ENCODE measurements at regions not wholly inside any gene's neighbourhood (a gene's known extent, or its start where the extent isn't known, plus 50 kb on each side); places are given as distances from the start of the nearest gene placed in this dataset.
"Not testable (repeated sequence)": the region's sequence is repeated elsewhere in the genome, so short reads cannot be mapped to it uniquely, and the experiment has no call there.

- Histone ChIP-seq H3K9ac (ENCODE audit: low read depth in 1 of 2, low read length in 2 of 2) (no peak overlapping the region), H3K36me3 (ENCODE audit: control insufficient read depth in 2 of 2, insufficient read depth in 2 of 2, low read length in 2 of 2) (no peaks in the 10 kb centered on the region), H3K9me3 (ENCODE audit: control insufficient read depth in 2 of 2, low read length in 2 of 2) (no peaks in the 10 kb centered on the region), H3K4me3 (ENCODE audit: low read length in 2 of 2) (no peak overlapping the region), H3K4me1 (ENCODE audit: control insufficient read depth in 2 of 2, insufficient read depth in 2 of 2, low read length in 2 of 2) (no peaks in the 10 kb centered on the region), H3K27me3 (ENCODE audit: control insufficient read depth in 2 of 2, insufficient read depth in 2 of 2, low read length in 2 of 2) (no peaks in the 10 kb centered on the region), H3K27ac (ENCODE audit: low read depth in 2 of 2, low read length in 2 of 2) (no peak overlapping the region)
These were observed 450.8 kb downstream of the PTPRU start for GRCh38 chr1:29687166-29687565.

DNA sequence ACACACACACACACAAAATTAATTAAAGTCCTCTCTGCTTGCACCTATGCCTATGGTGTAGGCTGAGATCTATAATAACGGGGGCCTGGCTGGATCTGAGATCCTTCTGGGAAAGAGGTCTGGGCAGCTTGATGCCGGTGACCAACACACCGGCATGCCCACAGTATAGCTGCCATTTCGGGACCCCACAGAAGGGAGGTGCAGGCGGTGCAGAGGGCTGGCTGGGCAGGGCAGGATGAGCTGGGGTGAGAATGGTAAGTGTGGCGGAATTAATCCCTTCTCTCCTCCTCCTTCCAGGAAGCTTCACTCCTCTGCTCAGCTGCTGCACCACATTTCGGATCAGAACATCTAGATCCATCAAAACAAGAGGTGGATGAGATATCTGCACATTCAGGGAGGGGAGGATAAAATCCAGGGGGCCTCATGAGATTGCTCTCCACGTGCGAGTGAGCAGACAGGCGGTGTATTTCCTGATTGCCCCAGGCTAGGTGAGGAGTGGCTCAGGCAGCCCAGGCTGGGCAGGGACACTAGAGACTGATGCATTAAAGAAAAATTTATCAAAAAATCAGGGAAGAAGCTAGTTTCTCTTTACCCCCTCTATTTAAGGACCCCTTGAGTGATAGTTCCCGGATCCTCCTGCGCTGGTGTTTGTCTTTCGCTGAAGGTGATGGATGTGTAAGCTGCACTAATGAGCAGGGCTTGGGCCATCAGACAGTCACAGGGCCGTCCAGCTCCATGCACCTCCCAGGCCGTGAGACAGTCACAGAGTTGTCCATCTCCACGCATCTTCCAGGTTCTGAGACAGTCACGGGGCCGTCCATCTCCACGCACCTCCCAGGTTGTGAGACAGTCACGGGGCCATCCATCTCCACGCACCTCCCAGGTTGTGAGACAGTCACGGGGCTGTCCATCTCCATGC lies 449.9 kb downstream of the PTPRU start:
- Histone ChIP-seq H3K9me3 (ENCODE audit: control insufficient read depth in 2 of 2, low read length in 2 of 2) (no peaks in the 10 kb centered on the region), H3K4me1 (ENCODE audit: control insufficient read depth in 2 of 2, insufficient read depth in 2 of 2, low read length in 2 of 2) (no peaks in the 10 kb centered on the region), H3K9ac (ENCODE audit: low read depth in 1 of 2, low read length in 2 of 2) (no peak overlapping the region), H3K27me3 (ENCODE audit: control insufficient read depth in 2 of 2, insufficient read depth in 2 of 2, low read length in 2 of 2) (no peaks in the 10 kb centered on the region), H3K4me3 (ENCODE audit: low read length in 2 of 2) (no peak overlapping the region), H3K27ac (ENCODE audit: low read depth in 2 of 2, low read length in 2 of 2) (no peak overlapping the region), H3K36me3 (ENCODE audit: control insufficient read depth in 2 of 2, insufficient read depth in 2 of 2, low read length in 2 of 2) (no peaks in the 10 kb centered on the region)

- H3K4me1 ChIP-seq (ENCODE audit: control insufficient read depth in 2 of 2, insufficient read depth in 2 of 2, low read length in 2 of 2) = no peaks in the 10 kb centered on the region
- H3K4me3 ChIP-seq (ENCODE audit: low read length in 2 of 2) = no peak overlapping the region
- no peak overlapping the region for H3K9ac ChIP-seq (ENCODE audit: low read depth in 1 of 2, low read length in 2 of 2)
- H3K27me3 ChIP-seq (ENCODE audit: control insufficient read depth in 2 of 2, insufficient read depth in 2 of 2, low read length in 2 of 2) = no peaks in the 10 kb centered on the region
- H3K9me3 ChIP-seq (ENCODE audit: control insufficient read depth in 2 of 2, low read length in 2 of 2) = no peaks in the 10 kb centered on the region
- H3K27ac ChIP-seq (ENCODE audit: low read depth in 2 of 2, low read length in 2 of 2) = no peak overlapping the region
- no peaks in the 10 kb centered on the region for H3K36me3 ChIP-seq (ENCODE audit: control insufficient read depth in 2 of 2, insufficient read depth in 2 of 2, low read length in 2 of 2)
These were observed 449.1 kb downstream of the PTPRU start for GRCh38 chr1:29685387-29685786.

DNA sequence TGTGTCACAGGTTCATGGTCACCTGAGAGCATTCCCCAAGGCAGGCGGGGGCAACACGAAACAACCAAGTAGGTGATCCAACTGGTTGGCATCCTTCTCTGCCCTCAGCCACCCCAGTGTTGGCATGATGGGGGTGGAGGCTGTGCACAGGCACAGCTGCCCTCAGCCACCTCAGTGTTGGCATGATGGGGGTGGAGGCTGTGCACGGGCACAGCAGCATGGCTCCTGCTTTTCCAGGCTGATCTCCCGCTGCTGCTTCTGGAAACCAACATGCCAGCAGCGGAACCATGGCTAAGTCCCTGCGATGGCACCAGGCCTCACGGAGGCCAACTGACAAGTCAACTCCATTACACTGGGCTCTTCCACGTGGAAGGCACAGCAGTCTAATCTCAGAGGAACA lies 447.8 kb downstream of the PTPRU start:
- no peaks in the 10 kb centered on the region for H3K36me3 ChIP-seq (ENCODE audit: control insufficient read depth in 2 of 2, insufficient read depth in 2 of 2, low read length in 2 of 2)
- H3K9ac ChIP-seq (ENCODE audit: low read depth in 1 of 2, low read length in 2 of 2) = no peak overlapping the region
- no peaks in the 10 kb centered on the region for H3K27me3 ChIP-seq (ENCODE audit: control insufficient read depth in 2 of 2, insufficient read depth in 2 of 2, low read length in 2 of 2)
- H3K27ac ChIP-seq (ENCODE audit: low read depth in 2 of 2, low read length in 2 of 2) = no peak overlapping the region
- H3K9me3 ChIP-seq (ENCODE audit: control insufficient read depth in 2 of 2, low read length in 2 of 2) = no peaks in the 10 kb centered on the region
- H3K4me1 ChIP-seq (ENCODE audit: control insufficient read depth in 2 of 2, insufficient read depth in 2 of 2, low read length in 2 of 2) = no peaks in the 10 kb centered on the region
- H3K4me3 ChIP-seq (ENCODE audit: low read length in 2 of 2) = no peak overlapping the region

DNA sequence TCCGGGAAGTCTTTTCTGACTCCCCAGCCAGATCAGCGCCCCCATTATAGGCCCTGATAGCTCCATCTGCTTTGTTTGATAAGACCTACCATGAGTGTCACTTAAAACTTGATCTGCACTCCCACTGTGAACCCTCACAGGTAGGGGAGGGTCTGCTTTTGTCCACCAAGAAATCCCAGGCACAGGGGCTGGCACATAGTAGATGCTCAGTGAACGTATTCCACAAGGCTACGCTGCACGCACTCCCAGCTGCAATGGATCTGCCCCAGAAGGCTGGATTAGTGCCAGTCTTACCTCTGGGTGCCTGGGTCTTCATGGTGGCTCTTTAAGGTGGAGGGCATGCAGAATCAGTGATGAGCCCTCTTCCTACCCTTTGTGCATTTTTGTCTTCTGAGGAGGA lies 447.1 kb downstream of the PTPRU start:
- Histone ChIP-seq H3K4me1 (ENCODE audit: control insufficient read depth in 2 of 2, insufficient read depth in 2 of 2, low read length in 2 of 2) (no peaks in the 10 kb centered on the region), H3K27ac (ENCODE audit: low read depth in 2 of 2, low read length in 2 of 2) (no peak overlapping the region), H3K27me3 (ENCODE audit: control insufficient read depth in 2 of 2, insufficient read depth in 2 of 2, low read length in 2 of 2) (no peaks in the 10 kb centered on the region), H3K36me3 (ENCODE audit: control insufficient read depth in 2 of 2, insufficient read depth in 2 of 2, low read length in 2 of 2) (no peaks in the 10 kb centered on the region), H3K4me3 (ENCODE audit: low read length in 2 of 2) (no peak overlapping the region), H3K9me3 (ENCODE audit: control insufficient read depth in 2 of 2, low read length in 2 of 2) (no peaks in the 10 kb centered on the region), H3K9ac (ENCODE audit: low read depth in 1 of 2, low read length in 2 of 2) (no peak overlapping the region)

GRCh38 chr1:29682919-29683295 lies 446.6 kb downstream of the PTPRU start:
- Histone ChIP-seq H3K4me1 (ENCODE audit: control insufficient read depth in 2 of 2, insufficient read depth in 2 of 2, low read length in 2 of 2) (no peaks in the 10 kb centered on the region), H3K4me3 (ENCODE audit: low read length in 2 of 2) (no peak overlapping the region), H3K9ac (ENCODE audit: low read depth in 1 of 2, low read length in 2 of 2) (no peak overlapping the region), H3K27ac (ENCODE audit: low read depth in 2 of 2, low read length in 2 of 2) (no peak overlapping the region), H3K27me3 (ENCODE audit: control insufficient read depth in 2 of 2, insufficient read depth in 2 of 2, low read length in 2 of 2) (no peaks in the 10 kb centered on the region), H3K9me3 (ENCODE audit: control insufficient read depth in 2 of 2, low read length in 2 of 2) (no peaks in the 10 kb centered on the region), H3K36me3 (ENCODE audit: control insufficient read depth in 2 of 2, insufficient read depth in 2 of 2, low read length in 2 of 2) (no peaks in the 10 kb centered on the region)

DNA sequence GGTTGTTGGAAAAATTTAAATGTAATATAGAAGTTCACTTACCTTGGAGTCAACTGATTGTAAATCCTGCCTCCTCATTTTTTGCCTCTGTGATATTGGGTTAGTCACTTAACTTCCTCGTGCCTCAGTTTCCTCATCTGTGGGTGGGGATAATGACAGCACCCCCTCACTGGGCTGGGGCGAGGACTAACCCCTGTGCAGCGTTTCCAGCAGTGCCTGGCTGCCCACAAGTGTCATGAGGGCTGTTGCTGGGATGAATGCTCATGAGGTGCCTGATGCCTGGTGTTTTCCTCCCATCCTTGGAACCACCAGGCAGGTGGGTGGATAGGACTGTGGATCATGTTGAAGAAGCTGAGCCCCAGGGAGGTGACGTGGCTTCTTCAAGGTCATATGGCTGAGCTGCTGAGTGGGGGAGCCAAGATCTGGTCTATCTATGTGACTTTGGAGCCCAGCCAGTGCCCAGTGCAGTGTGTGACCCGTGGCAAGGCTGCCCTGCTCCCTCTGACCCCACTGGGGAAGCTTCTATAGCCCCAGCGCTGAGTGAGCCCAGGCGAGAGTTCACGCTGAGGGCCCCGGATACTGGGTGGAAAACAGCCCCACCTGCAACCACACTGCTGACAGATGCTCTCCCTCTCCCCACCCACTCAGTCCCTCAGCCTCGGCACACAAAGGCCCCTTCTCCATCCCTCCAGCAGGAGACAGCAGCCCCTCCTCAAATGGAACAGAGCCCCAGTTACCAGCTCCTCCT lies 446.0 kb downstream of the PTPRU start:
- Histone ChIP-seq H3K4me1 (ENCODE audit: control insufficient read depth in 2 of 2, insufficient read depth in 2 of 2, low read length in 2 of 2) (no peaks in the 10 kb centered on the region), H3K4me3 (ENCODE audit: low read length in 2 of 2) (no peak overlapping the region), H3K27ac (ENCODE audit: low read depth in 2 of 2, low read length in 2 of 2) (no peak overlapping the region), H3K9ac (ENCODE audit: low read depth in 1 of 2, low read length in 2 of 2) (no peak overlapping the region), H3K36me3 (ENCODE audit: control insufficient read depth in 2 of 2, insufficient read depth in 2 of 2, low read length in 2 of 2) (no peaks in the 10 kb centered on the region), H3K9me3 (ENCODE audit: control insufficient read depth in 2 of 2, low read length in 2 of 2) (no peaks in the 10 kb centered on the region), H3K27me3 (ENCODE audit: control insufficient read depth in 2 of 2, insufficient read depth in 2 of 2, low read length in 2 of 2) (no peaks in the 10 kb centered on the region)

GRCh38 chr1:29681416-29681815 lies 445.1 kb downstream of the PTPRU start:
- H3K9ac ChIP-seq (ENCODE audit: low read depth in 1 of 2, low read length in 2 of 2); H3K4me1 ChIP-seq (ENCODE audit: control insufficient read depth in 2 of 2, insufficient read depth in 2 of 2, low read length in 2 of 2); H3K9me3 ChIP-seq (ENCODE audit: control insufficient read depth in 2 of 2, low read length in 2 of 2); H3K27ac ChIP-seq (ENCODE audit: low read depth in 2 of 2, low read length in 2 of 2); H3K4me3 ChIP-seq (ENCODE audit: low read length in 2 of 2); H3K27me3 ChIP-seq (ENCODE audit: control insufficient read depth in 2 of 2, insufficient read depth in 2 of 2, low read length in 2 of 2); H3K36me3 ChIP-seq (ENCODE audit: control insufficient read depth in 2 of 2, insufficient read depth in 2 of 2, low read length in 2 of 2): not testable (repeated sequence)

DNA sequence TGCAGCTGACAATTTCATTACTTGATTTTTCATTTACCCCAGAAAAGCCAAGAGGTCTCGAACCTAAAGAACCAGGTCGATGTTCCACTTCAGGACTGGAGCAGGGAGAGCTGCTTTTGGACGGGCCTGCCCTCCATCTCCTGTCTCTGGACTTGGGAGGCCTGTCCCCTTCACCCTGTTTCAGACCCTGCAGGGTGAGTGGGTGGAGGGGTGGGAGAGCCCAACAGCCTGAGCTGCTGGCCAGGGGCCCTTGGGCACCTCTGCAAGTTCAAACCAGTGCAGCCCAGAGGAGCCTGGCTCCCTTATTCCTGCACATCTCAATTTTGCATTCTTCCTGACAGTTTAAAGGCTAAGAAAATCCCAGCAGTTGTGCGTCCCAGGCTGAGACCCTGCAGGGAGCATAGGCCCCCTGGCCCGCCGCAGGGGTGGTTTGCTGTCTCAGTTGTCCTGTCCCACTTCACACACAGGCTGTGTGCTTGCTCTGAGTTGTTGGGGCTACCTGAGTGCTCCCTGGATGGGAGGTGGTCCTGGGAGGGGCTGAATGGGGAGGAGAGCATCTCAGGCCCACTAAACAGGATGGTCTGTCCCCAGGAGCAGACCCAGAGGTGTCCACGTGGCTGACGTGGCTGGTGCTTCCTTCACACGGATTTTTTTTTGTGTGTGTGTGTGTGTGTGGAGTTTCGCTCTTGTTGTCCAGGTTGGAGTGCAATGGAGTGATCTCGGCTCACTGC lies 443.7 kb downstream of the PTPRU start:
- H3K9ac ChIP-seq (ENCODE audit: low read depth in 1 of 2, low read length in 2 of 2) = no peak overlapping the region
- H3K4me1 ChIP-seq (ENCODE audit: control insufficient read depth in 2 of 2, insufficient read depth in 2 of 2, low read length in 2 of 2) = no peaks in the 10 kb centered on the region
- no peak overlapping the region for H3K27ac ChIP-seq (ENCODE audit: low read depth in 2 of 2, low read length in 2 of 2)
- no peaks in the 10 kb centered on the region for H3K9me3 ChIP-seq (ENCODE audit: control insufficient read depth in 2 of 2, low read length in 2 of 2)
- no peaks in the 10 kb centered on the region for H3K27me3 ChIP-seq (ENCODE audit: control insufficient read depth in 2 of 2, insufficient read depth in 2 of 2, low read length in 2 of 2)
- H3K36me3 ChIP-seq (ENCODE audit: control insufficient read depth in 2 of 2, insufficient read depth in 2 of 2, low read length in 2 of 2) = no peaks in the 10 kb centered on the region
- H3K4me3 ChIP-seq (ENCODE audit: low read length in 2 of 2) = no peak overlapping the region

DNA sequence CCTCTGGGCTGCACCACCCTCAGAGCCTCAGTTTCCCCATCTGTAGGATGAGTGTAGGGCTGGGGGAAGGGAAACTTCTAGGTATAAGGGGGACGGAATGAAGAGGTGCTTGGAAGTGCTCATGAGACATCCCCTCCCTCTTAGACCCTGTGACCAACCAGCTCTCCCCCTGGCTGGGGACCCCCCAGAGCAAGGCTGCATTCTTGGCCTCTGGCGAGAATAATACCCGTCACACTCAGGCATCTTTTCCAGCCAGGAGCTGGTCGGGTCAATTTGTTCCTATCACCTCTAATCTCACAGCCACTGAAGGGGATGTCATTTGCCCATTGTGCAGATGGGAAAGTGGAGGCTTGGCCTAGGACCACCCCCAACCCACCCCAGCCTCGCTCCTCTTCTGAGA lies 443.0 kb downstream of the PTPRU start:
- H3K9me3 ChIP-seq (ENCODE audit: control insufficient read depth in 2 of 2, low read length in 2 of 2) = no peaks in the 10 kb centered on the region
- no peaks in the 10 kb centered on the region for H3K36me3 ChIP-seq (ENCODE audit: control insufficient read depth in 2 of 2, insufficient read depth in 2 of 2, low read length in 2 of 2)
- no peaks in the 10 kb centered on the region for H3K4me1 ChIP-seq (ENCODE audit: control insufficient read depth in 2 of 2, insufficient read depth in 2 of 2, low read length in 2 of 2)
- no peak overlapping the region for H3K9ac ChIP-seq (ENCODE audit: low read depth in 1 of 2, low read length in 2 of 2)
- no peak overlapping the region for H3K4me3 ChIP-seq (ENCODE audit: low read length in 2 of 2)
- H3K27me3 ChIP-seq (ENCODE audit: control insufficient read depth in 2 of 2, insufficient read depth in 2 of 2, low read length in 2 of 2) = no peaks in the 10 kb centered on the region
- H3K27ac ChIP-seq (ENCODE audit: low read depth in 2 of 2, low read length in 2 of 2) = no peak overlapping the region

All from mucosa of rectum (tissue), 2 donors.